ENCODE measurements at regions not wholly inside any gene's neighbourhood (a gene's known extent, or its start where the extent isn't known, plus 50 kb on each side); places are given as distances from the start of the nearest gene placed in this dataset. TPM values are rescaled to one million over a fixed set of nuclear protein-coding genes. Genes with fewer than 3 reads are reported as not detected.
A peak's percentile ranks its signal among the peaks of the same experiment; 100 is the strongest.

DNA sequence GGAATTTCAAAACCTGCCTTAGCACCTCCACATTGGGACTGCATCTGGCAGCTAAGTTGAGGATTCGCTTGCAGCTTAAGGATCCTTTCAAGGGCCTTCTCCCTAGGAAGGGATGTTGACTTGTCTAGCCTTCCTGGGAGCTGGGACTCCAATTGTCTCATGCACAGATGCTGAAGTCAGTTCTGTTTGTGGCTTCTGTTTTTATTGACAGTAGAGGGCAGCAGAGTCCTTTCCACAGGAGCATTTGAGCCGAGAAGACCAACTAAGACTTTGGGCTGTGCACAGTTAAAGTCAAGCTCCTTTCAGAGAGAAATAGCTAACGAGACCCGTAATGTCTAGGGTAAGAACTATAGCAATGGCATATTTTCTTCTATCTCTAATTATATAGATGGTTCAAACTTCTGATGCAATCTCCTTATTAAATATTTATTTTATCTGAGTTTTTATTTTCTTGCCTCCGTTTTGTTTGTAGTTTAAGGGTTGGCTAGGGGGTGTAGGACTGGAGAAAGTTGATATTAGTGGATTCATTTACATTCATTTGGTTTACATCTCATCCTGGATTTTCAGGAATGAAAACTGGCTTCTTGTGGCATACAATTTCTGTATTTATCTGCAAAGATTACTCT lies 59.7 kb upstream of the KBTBD8 start:
- peak; percentile 20 for DNase-seq

- DNase-seq = no peak
These were observed 50.1 kb upstream of the KBTBD8 start for GRCh38 chr3:66948041-66948440.

Small RNAs in the stretch of these regions (small RNA-seq; reads per million reads assigned to genes)
- gene RPL21P41 = not detected
